WTC11 (cell line): ENCODE measurements at regions not wholly inside any gene's neighbourhood (a gene's known extent, or its start where the extent isn't known, plus 50 kb on each side); places are given as distances from the start of the nearest gene placed in this dataset.

Experiments
- AFF4 ChIP-seq: sonication (generic); formaldehyde crosslinking; IDR thresholded peaks from 2 replicates; pipeline ENCODE4 v1.8.1; 2023; ENCODE audit warnings: mild to moderate bottlenecking, missing genetic modification reagents, borderline replicate concordance
- E2F4 ChIP-seq: sonication (generic); formaldehyde crosslinking; IDR thresholded peaks from 2 replicates; pipeline ENCODE4 v1.8.1; 2022; ENCODE audit warnings: low read depth, mild to moderate bottlenecking, moderate library complexity, missing genetic modification reagents, borderline replicate concordance
- JUN ChIP-seq: sonication (generic); formaldehyde crosslinking; IDR thresholded peaks from 2 replicates; pipeline ENCODE4 v1.8.0; 2023; ENCODE audit warnings: mild to moderate bottlenecking, missing genetic modification reagents
- MXD4 ChIP-seq: fragments of 250-450 bp; sonication (Bioruptor Pico); IDR thresholded peaks from 2 replicates; pipeline ENCODE4 v1.8.0; 2021; ENCODE audit warnings: mild to moderate bottlenecking, moderate library complexity, borderline replicate concordance
- NFYB ChIP-seq: sonication (generic); formaldehyde crosslinking; conservative IDR thresholded peaks from 2 replicates; pipeline ENCODE4 v1.8.0; 2022; ENCODE audit warnings: low read depth, missing genetic modification reagents
- SP1 ChIP-seq: sonication (generic); formaldehyde crosslinking; conservative IDR thresholded peaks from 2 replicates; pipeline ENCODE4 v1.8.1; 2022; ENCODE audit warnings: missing genetic modification reagents
- ZNF416 ChIP-seq: fragments of 250-450 bp; sonication (Bioruptor Pico); IDR thresholded peaks from 2 replicates; pipeline ENCODE4 v1.9.0; 2021; ENCODE audit warnings: mild to moderate bottlenecking, inconsistent platforms
- TF ChIP-seq, protein P1 (sequence below): fragments of 200-600 bp; IDR thresholded peaks from 2 replicates; pipeline ENCODE4 v1.8.0; 2022; ENCODE audit warnings: antibody characterized with exemption
- TF ChIP-seq, protein P2 (sequence below): sonication (generic); formaldehyde crosslinking; IDR thresholded peaks from 2 replicates; pipeline ENCODE4 v1.8.1; 2023; ENCODE audit warnings: mild to moderate bottlenecking, missing genetic modification reagents
- TF ChIP-seq, protein P3 (sequence below): sonication (generic); formaldehyde crosslinking; IDR thresholded peaks from 2 replicates; pipeline ENCODE4 v1.8.0; 2023; ENCODE audit warnings: missing genetic modification reagents
- TF ChIP-seq, protein P4 (sequence below): sonication (generic); formaldehyde crosslinking; IDR thresholded peaks from 2 replicates; pipeline ENCODE4 v1.8.0; 2022; ENCODE audit warnings: mild to moderate bottlenecking, missing genetic modification reagents

DNA sequence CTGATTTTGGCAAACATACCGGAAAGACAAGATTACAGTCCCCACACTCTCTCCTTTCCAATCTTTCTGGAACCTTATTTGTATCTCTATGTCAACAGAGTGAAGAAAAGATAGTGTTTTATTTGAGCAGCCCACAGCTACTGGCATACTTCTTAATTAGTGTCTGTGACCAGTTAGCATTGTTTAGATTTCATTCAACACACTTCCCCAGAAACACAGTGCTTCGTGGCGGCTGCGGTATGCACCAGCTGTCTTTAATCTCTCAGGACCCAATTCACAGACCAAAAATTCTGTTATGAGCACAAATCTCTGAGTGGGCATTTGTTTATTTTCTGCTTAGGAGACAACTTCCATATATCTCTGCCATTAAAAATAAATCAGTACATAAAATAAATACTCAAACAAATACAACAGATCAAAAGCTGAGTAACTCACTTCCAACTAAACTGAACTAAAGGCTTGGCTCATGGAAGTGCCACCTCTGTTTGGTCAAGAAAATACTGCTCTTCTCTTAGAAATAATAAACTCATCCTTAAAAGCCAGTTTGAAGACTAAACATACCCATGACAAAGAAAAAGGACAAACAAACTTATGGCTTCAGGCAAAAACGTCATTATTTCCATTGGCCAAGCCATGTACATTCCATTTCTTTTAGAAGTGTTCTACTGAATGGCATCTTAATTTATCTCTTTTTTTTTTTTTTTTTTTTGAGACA is 392.4 kb downstream of the TXNL1 start:
- TF ChIP-seq AFF4 (CRISPR knock-in tag) (no peak), E2F4 (no peak), SP1 (CRISPR knock-in tag) (no peak), ZNF416 (CRISPR knock-in tag) (no peak), JUN (CRISPR knock-in tag) (no peak), MXD4 (CRISPR knock-in tag) (no peak), NFYB (CRISPR knock-in tag) (no peak)
- TF ChIP-seq, protein P1, sequence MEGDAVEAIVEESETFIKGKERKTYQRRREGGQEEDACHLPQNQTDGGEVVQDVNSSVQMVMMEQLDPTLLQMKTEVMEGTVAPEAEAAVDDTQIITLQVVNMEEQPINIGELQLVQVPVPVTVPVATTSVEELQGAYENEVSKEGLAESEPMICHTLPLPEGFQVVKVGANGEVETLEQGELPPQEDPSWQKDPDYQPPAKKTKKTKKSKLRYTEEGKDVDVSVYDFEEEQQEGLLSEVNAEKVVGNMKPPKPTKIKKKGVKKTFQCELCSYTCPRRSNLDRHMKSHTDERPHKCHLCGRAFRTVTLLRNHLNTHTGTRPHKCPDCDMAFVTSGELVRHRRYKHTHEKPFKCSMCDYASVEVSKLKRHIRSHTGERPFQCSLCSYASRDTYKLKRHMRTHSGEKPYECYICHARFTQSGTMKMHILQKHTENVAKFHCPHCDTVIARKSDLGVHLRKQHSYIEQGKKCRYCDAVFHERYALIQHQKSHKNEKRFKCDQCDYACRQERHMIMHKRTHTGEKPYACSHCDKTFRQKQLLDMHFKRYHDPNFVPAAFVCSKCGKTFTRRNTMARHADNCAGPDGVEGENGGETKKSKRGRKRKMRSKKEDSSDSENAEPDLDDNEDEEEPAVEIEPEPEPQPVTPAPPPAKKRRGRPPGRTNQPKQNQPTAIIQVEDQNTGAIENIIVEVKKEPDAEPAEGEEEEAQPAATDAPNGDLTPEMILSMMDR: no peak
- TF ChIP-seq, protein P2, sequence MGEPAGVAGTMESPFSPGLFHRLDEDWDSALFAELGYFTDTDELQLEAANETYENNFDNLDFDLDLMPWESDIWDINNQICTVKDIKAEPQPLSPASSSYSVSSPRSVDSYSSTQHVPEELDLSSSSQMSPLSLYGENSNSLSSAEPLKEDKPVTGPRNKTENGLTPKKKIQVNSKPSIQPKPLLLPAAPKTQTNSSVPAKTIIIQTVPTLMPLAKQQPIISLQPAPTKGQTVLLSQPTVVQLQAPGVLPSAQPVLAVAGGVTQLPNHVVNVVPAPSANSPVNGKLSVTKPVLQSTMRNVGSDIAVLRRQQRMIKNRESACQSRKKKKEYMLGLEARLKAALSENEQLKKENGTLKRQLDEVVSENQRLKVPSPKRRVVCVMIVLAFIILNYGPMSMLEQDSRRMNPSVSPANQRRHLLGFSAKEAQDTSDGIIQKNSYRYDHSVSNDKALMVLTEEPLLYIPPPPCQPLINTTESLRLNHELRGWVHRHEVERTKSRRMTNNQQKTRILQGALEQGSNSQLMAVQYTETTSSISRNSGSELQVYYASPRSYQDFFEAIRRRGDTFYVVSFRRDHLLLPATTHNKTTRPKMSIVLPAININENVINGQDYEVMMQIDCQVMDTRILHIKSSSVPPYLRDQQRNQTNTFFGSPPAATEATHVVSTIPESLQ (CRISPR knock-in tag): no peak
- TF ChIP-seq, protein P3, sequence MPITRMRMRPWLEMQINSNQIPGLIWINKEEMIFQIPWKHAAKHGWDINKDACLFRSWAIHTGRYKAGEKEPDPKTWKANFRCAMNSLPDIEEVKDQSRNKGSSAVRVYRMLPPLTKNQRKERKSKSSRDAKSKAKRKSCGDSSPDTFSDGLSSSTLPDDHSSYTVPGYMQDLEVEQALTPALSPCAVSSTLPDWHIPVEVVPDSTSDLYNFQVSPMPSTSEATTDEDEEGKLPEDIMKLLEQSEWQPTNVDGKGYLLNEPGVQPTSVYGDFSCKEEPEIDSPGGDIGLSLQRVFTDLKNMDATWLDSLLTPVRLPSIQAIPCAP (CRISPR knock-in tag): no peak
- TF ChIP-seq, protein P4, sequence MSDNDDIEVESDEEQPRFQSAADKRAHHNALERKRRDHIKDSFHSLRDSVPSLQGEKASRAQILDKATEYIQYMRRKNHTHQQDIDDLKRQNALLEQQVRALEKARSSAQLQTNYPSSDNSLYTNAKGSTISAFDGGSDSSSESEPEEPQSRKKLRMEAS: no peak
